H1 (cell line): ENCODE measurements at regions not wholly inside any gene's neighbourhood (a gene's known extent, or its start where the extent isn't known, plus 50 kb on each side); places are given as distances from the start of the nearest gene placed in this dataset.

Source experiments
- CBX5 ChIP-seq: fragments of 300-800, 300-1000 bp; sonication (generic); IDR thresholded peaks from 2 replicates; pipeline ENCODE4 v1.7.1; 2016; ENCODE audit warnings: antibody characterized with exemption, low read length, low read depth
- CTCF ChIP-seq, 3 experiments: IDR thresholded peaks; 1 replicate in 2 of 3; 2 replicates in 1 of 3; pipeline versions ENCODE4 v1.5.1 to v1.6.1; 2011; ENCODE audit warnings: low read length in 3 of 3, mild to moderate bottlenecking in 3 of 3, inconsistent platforms in 2 of 3, low read depth in 1 of 3, moderate library complexity in 1 of 3; ENCODE audit not compliant: insufficient read depth in 1 of 3; ENCODE audit errors: control extremely low read depth in 1 of 3
- EGR1 ChIP-seq: IDR thresholded peaks from 2 replicates; pipeline ENCODE4 v1.6.1; 2011; ENCODE audit warnings: low read depth, low read length, borderline replicate concordance
- EZH2 ChIP-seq: fragments of 200-600 bp; sonication (generic); IDR thresholded peaks from 2 replicates; pipeline ENCODE4 v1.7.1; 2012; ENCODE audit warnings: low read depth, mild to moderate bottlenecking, moderate library complexity, low read length, inconsistent platforms; ENCODE audit not compliant: severe bottlenecking
- RNF2 ChIP-seq: fragments of 200-900, 300-1000 bp; sonication (generic); IDR thresholded peaks from 2 replicates; pipeline ENCODE4 v1.7.1; 2016; ENCODE audit warnings: borderline replicate concordance, low read depth, mild to moderate bottlenecking, antibody characterized with exemption, low read length; ENCODE audit not compliant: poor library complexity, severe bottlenecking; ENCODE audit errors: missing control alignments
- RXRA ChIP-seq: IDR thresholded peaks from 2 replicates; pipeline ENCODE4 v1.6.1; 2011; ENCODE audit warnings: low read depth, mild to moderate bottlenecking, low read length, moderate library complexity; ENCODE audit not compliant: insufficient read depth

GRCh38 chr11:123264431-123264780 lies 69.4 kb upstream of the CLMP start:
- TF ChIP-seq CBX5 (no peak), EZH2 (no peak), CTCF (IDR thresholded peaks at IDR 0.05; ENCODE audit: control extremely low read depth in 1 of 3, insufficient read depth in 1 of 3, low read depth in 1 of 3, low read length in 3 of 3) (no peak), RNF2 (no peak), EGR1 (no peak), RXRA (no peak)
